Brain microvascular endothelial cell (primary cell): ENCODE measurements at regions not wholly inside any gene's neighbourhood (a gene's known extent, or its start where the extent isn't known, plus 50 kb on each side); places are given as distances from the start of the nearest gene placed in this dataset.

ENCODE experiments used
- DNase-seq: peaks from one replicate; pipeline ENCODE4 v3.0.0-alpha.2; 2020
- H3K27ac ChIP-seq: fragments of 250-450 bp; sonication (Bioruptor Pico); 2 replicates; pipeline ENCODE4 v1.5.1; 2020; ENCODE audit warnings: mild to moderate bottlenecking, moderate library complexity
- H3K27me3 ChIP-seq: fragments of 250-450 bp; sonication (Bioruptor Pico); replicated peaks from 2 replicates; pipeline ENCODE4 v1.5.1; 2020; ENCODE audit warnings: mild to moderate bottlenecking
- H3K36me3 ChIP-seq: fragments of 250-450 bp; sonication (Bioruptor Pico); replicated peaks from 2 replicates; pipeline ENCODE4 v1.5.1; 2020; ENCODE audit warnings: mild to moderate bottlenecking
- H3K4me3 ChIP-seq: 2 replicates; pipeline ENCODE4 v1.5.1; 2011; ENCODE audit warnings: low read depth, mild to moderate bottlenecking, control low read depth, low read length, moderate library complexity
- CTCF ChIP-seq: IDR thresholded peaks from 2 replicates; pipeline ENCODE4 v1.5.1; 2011; ENCODE audit warnings: low read depth, mild to moderate bottlenecking, moderate library complexity, low read length, control low read depth, inconsistent platforms; ENCODE audit errors: missing control alignments
- in situ Hi-C: cut with HindIII; loops from 2 replicates; pipeline ENCODE4 v1.10.0; 2017; ENCODE audit warnings: low sequenced_read_pairs, low pct_ligation_motif_present

GRCh38 chr3:168416446-168416845 is 320.7 kb upstream of the GOLIM4 start:
- H3K27ac ChIP-seq, result no peak overlapping the region
- no peak for DNase-seq
- no peak overlapping the region for H3K4me3 ChIP-seq
- in situ Hi-C loops, result no loop called here
- no peaks in the 10 kb centered on the region for H3K36me3 ChIP-seq
- TF ChIP-seq CTCF, result no peak
- H3K27me3 ChIP-seq, result no peaks in the 10 kb centered on the region

GRCh38 chr3:168414149-168414548 is 318.4 kb upstream of the GOLIM4 start:
- H3K4me3 ChIP-seq, result no peak overlapping the region
- no peaks in the 10 kb centered on the region for H3K36me3 ChIP-seq
- no peaks in the 10 kb centered on the region for H3K27me3 ChIP-seq
- TF ChIP-seq CTCF, result no peak
- H3K27ac ChIP-seq, result no peak overlapping the region
- in situ Hi-C loops, result no loop called here
- DNase-seq, result no peak

- H3K27me3 ChIP-seq, result no peaks in the 10 kb centered on the region
- H3K4me3 ChIP-seq, result no peak overlapping the region
- no peak for TF ChIP-seq CTCF
- H3K36me3 ChIP-seq, result no peaks in the 10 kb centered on the region
- H3K27ac ChIP-seq, result no peak overlapping the region
- no peak for DNase-seq
- in situ Hi-C loops, result no loop called here
These were observed 311.7 kb upstream of the GOLIM4 start for GRCh38 chr3:168407381-168407780.

- no peak for TF ChIP-seq CTCF
- Histone ChIP-seq H3K27ac (no peak overlapping the region), H3K27me3 (no peaks in the 10 kb centered on the region), H3K36me3 (no peaks in the 10 kb centered on the region), H3K4me3 (no peak overlapping the region)
- in situ Hi-C loops, result no loop called here
- DNase-seq, result no peak
These were observed 309.6 kb upstream of the GOLIM4 start for GRCh38 chr3:168405288-168405687.

GRCh38 chr3:168398371-168399025 is 302.8 kb upstream of the GOLIM4 start:
- H3K27me3 ChIP-seq, result no peaks in the 10 kb centered on the region
- TF ChIP-seq CTCF, result no peak
- peak; percentile 71 for DNase-seq
- no peak overlapping the region for H3K27ac ChIP-seq
- H3K36me3 ChIP-seq, result no peaks in the 10 kb centered on the region
- in situ Hi-C loops, result no loop called here
- no peak overlapping the region for H3K4me3 ChIP-seq

GRCh38 chr3:168396861-168397260 is 301.1 kb upstream of the GOLIM4 start:
- no peaks in the 10 kb centered on the region for H3K27me3 ChIP-seq
- in situ Hi-C loops, result no loop called here
- no peak for TF ChIP-seq CTCF
- DNase-seq, result no peak
- H3K27ac ChIP-seq, result no peak overlapping the region
- no peaks in the 10 kb centered on the region for H3K36me3 ChIP-seq
- H3K4me3 ChIP-seq, result no peak overlapping the region
